Epithelial cell of proximal tubule (primary cell): ENCODE measurements at regions not wholly inside any gene's neighbourhood (a gene's known extent, or its start where the extent isn't known, plus 50 kb on each side); places are given as distances from the start of the nearest gene placed in this dataset.

Experiments used
- DNase-seq: peaks from one replicate; pipeline ENCODE4 v3.0.0-alpha.2; 2011; ENCODE audit warnings: low read depth
- H3K4me3 ChIP-seq: 2 replicates; pipeline ENCODE4 v1.5.1; 2011; ENCODE audit warnings: low read depth, mild to moderate bottlenecking, low read length
- CTCF ChIP-seq: conservative IDR thresholded peaks from 2 replicates; pipeline ENCODE4 v1.5.1; 2012; ENCODE audit warnings: low read depth, mild to moderate bottlenecking, low read length

GRCh38 chr10:43958071-43958432, 309.4 kb upstream of the ZNF32 start:
- H3K4me3 ChIP-seq = no peak overlapping the region
- no peak for TF ChIP-seq CTCF
- DNase-seq = no peak

DNA sequence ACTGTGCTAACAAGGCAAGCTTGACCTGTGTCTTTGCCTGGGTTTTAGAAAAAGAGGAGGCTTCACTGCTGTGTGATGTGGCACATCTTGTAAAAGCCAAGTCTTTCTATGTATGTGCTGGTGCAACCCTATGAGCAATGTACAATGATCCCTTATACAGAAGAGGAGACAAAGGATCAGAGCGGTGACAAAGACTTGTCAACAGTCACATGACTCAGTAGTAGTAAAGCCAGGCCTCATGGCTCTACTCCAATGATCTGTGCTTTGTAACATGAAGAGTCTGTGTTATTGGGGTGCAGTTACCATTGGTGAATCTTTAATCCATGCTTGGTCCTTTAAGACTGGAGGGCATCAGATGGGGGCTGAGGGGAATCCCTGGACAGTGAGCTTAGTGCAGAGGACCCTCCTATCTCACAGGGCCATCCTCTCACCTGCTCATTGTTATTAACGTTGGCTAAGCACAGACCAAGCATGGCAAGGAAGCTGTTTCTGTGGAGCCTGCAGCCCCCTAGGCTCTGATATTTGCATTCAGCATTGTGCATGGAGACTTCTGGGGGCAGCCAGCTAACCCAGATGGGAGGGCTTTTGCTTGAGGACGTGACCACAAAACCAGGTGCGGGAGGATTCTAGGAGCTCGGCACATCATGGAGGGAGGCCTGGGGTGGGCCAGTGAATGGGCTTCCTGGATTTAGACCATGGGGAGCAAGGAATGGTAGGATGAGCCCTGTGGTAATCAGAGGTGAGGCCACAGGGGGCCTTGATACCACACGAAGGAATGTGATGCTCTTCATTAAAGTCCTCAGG, 308.8 kb upstream of the ZNF32 start:
- DNase-seq = no peak
- H3K4me3 ChIP-seq = no peak overlapping the region
- no peak for TF ChIP-seq CTCF

- no peak for DNase-seq
- no peak overlapping the region for H3K4me3 ChIP-seq
- TF ChIP-seq CTCF = no peak
Measured at GRCh38 chr10:43955978-43956377, 307.3 kb upstream of the ZNF32 start.

DNA sequence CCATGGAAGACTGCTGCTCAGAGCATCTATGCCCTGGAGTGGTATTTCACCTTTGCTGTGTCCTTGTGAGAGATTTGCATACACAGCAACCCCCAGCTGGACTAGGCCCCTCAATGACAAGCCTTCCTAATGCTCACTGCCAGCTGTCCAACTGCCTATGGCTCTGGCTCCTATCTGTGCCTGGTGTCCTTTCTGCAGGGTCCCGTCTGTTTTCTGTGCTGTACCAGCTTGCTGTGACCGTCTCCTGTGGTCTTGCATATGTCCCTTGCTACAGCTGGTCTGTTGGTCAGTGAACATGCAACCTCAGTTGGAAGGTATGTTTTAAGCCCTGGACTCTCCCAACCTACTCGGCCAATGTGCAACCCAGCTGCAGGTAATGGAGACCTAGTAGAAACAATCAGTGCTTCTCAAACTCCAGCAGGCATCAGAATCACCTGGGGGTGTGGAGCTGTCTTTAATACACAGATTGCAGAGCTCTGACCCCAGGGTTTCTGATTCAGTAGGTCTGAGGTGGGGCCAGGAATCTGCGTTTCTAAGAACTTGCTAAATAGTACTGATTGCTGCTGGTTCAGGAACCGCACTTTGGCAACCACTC, 306.4 kb upstream of the ZNF32 start:
- no peak for TF ChIP-seq CTCF
- no peak for DNase-seq

GRCh38 chr10:43953672-43954071, 305.0 kb upstream of the ZNF32 start:
- TF ChIP-seq CTCF = no peak
- H3K4me3 ChIP-seq = no peak overlapping the region
- DNase-seq = no peak

More for the DNA sequence above, 306.4 kb upstream of the ZNF32 start:
- no peak overlapping the region for H3K4me3 ChIP-seq

DNA sequence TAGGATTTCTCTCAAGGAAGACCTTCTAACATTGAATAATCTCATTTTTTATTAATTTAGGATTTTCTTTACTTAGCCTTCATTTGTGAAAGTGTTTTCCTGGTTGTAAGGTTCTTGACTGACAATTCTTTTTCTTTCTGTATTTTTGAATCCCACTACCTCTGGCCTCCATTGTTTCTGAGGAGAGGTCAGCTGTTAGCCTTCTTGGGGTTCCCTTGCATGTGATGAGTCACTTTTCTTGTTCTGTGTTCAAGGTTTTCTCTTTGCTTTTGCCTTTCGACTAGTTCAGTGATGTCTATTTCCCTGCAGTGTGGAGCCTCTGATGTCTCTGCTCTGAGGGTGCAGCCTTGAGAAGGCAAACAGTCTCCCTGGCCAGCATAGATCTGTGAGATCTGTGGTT, 304.1 kb upstream of the ZNF32 start:
- no peak for TF ChIP-seq CTCF
- H3K4me3 ChIP-seq = no peak overlapping the region
- no peak for DNase-seq

GRCh38 chr10:43949351-43949750, 300.7 kb upstream of the ZNF32 start:
- no peak for TF ChIP-seq CTCF
- DNase-seq = no peak
- no peak overlapping the region for H3K4me3 ChIP-seq
